ENCODE measurements at regions not wholly inside any gene's neighbourhood (a gene's known extent, or its start where the extent isn't known, plus 50 kb on each side); places are given as distances from the start of the nearest gene placed in this dataset.

DNA sequence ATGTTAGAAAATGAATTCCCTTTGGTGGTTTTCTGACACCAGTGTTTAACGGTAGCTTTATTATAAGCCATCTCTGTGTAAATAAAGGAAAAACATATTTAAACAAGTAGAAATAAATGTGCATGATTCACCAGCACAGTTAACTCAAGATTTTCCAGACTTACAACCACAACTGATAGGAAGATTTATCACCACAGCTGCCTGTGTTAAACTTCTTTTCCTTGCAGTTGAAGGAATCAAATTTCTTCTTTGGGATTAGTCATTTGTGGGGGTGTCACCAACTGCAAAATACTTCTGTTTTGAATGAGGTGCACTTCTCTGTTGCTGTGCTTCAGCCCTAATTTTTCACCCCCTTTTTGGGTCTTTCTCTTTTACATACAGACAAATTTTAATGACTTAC lies 128.1 kb upstream of the STK26 start:
- no peaks in the 10 kb centered on the region for H3K79me2 ChIP-seq (ENCODE audit: control insufficient read depth, insufficient read depth, low read length)

More for the DNA sequence above, 128.1 kb upstream of the STK26 start:
- H4K20me1 ChIP-seq (replicated peaks; ENCODE audit: control insufficient read depth, extremely low read depth, insufficient read depth, low read length) = no peaks in the 10 kb centered on the region
- H3K4me3 ChIP-seq (replicated peaks in 1 of 3; ENCODE audit: insufficient read depth in 1 of 3, low read depth in 1 of 3, low read length in 3 of 3) = no peak overlapping the region
- no peak overlapping the region for H3K27ac ChIP-seq (ENCODE audit: insufficient read depth, low read depth, low read length)
- TF ChIP-seq JUN (IDR thresholded peaks at IDR 0.05; ENCODE audit: borderline replicate concordance, insufficient read depth, insufficient read length, low read depth) = no peak
- TF ChIP-seq FOS (IDR thresholded peaks at IDR 0.05; ENCODE audit: borderline replicate concordance, insufficient read depth, low read length) = no peak
- TF ChIP-seq, protein P1, sequence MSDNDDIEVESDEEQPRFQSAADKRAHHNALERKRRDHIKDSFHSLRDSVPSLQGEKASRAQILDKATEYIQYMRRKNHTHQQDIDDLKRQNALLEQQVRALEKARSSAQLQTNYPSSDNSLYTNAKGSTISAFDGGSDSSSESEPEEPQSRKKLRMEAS (IDR thresholded peaks at IDR 0.05; ENCODE audit: insufficient read depth, insufficient read length) = no peak
- TF ChIP-seq GATA2 (IDR thresholded peaks at IDR 0.05; ENCODE audit: insufficient read depth, insufficient read length, low read depth, low read length) = no peak
- TF ChIP-seq, protein P2, sequence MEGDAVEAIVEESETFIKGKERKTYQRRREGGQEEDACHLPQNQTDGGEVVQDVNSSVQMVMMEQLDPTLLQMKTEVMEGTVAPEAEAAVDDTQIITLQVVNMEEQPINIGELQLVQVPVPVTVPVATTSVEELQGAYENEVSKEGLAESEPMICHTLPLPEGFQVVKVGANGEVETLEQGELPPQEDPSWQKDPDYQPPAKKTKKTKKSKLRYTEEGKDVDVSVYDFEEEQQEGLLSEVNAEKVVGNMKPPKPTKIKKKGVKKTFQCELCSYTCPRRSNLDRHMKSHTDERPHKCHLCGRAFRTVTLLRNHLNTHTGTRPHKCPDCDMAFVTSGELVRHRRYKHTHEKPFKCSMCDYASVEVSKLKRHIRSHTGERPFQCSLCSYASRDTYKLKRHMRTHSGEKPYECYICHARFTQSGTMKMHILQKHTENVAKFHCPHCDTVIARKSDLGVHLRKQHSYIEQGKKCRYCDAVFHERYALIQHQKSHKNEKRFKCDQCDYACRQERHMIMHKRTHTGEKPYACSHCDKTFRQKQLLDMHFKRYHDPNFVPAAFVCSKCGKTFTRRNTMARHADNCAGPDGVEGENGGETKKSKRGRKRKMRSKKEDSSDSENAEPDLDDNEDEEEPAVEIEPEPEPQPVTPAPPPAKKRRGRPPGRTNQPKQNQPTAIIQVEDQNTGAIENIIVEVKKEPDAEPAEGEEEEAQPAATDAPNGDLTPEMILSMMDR (IDR thresholded peaks at IDR 0.05; ENCODE audit: extremely low read depth in 1 of 2, insufficient read depth in 1 of 2, low read depth in 1 of 2, low read length in 2 of 2) = no peak
- no peak for TF ChIP-seq EZH2 (IDR thresholded peaks at IDR 0.05; ENCODE audit: borderline replicate concordance, low read depth, low read length, severe bottlenecking)
- TF ChIP-seq POLR2A (IDR thresholded peaks at IDR 0.05; ENCODE audit: low read depth, low read length) = no peak
- no peak for TF ChIP-seq MYC (IDR thresholded peaks at IDR 0.05; ENCODE audit: low read depth, low read length)
- TF ChIP-seq POLR2AphosphoS5 (IDR thresholded peaks at IDR 0.05; ENCODE audit: insufficient read depth, low read depth, low read length) = no peak
- no peak for FAIRE-seq
- H3K4me2 ChIP-seq (ENCODE audit: insufficient read depth, low read length) = no peak overlapping the region
- H3K27me3 ChIP-seq (ENCODE audit: control insufficient read depth in 2 of 2, insufficient read depth in 2 of 2, low read length in 2 of 2) = no peaks in the 10 kb centered on the region
- no TSS peak for BruUV-seq (replicated peaks)
- ChIA-PET CTCF (interaction anchor here (1.2 kb wide), 1 partner anchor 176 kb away, joined by 4 read pairs; no protein-coding TSS in a partner anchor), POLR2A (no interaction called here)
- H2AFZ ChIP-seq (ENCODE audit: low read depth, low read length) = no peak overlapping the region
- intact Hi-C loops (cut with micrococcal nuclease) = no loop called here
- dilution Hi-C loops (cut with MboI; ENCODE audit: extremely low pct_ligation_motif_present, low sequenced_read_pairs) = no loop called here
- no peaks in the 10 kb centered on the region for H3K9me3 ChIP-seq (replicated peaks; ENCODE audit: control insufficient read depth, insufficient read depth, low read length)
- H3K36me3 ChIP-seq (ENCODE audit: control insufficient read depth in 2 of 2, extremely low read depth in 1 of 2, insufficient read depth in 2 of 2, low read length in 2 of 2) = no peaks in the 10 kb centered on the region
- no peak for DNase-seq (ENCODE audit: low read depth, low spot score)
- no peak overlapping the region for H3K9ac ChIP-seq (replicated peaks; ENCODE audit: extremely low read depth, insufficient read depth, low read length)
- H3K9me1 ChIP-seq (replicated peaks; ENCODE audit: control insufficient read depth, extremely low read depth, insufficient read depth, low read length) = no peaks in the 10 kb centered on the region
- no peaks in the 10 kb centered on the region for H3K4me1 ChIP-seq (ENCODE audit: control insufficient read depth, extremely low read depth, insufficient read depth, low read length)

All from endothelial cell of umbilical vein (primary cell).